RWPE2 (cell line): ENCODE measurements at regions not wholly inside any gene's neighbourhood (a gene's known extent, or its start where the extent isn't known, plus 50 kb on each side); places are given as distances from the start of the nearest gene placed in this dataset.

Source experiments
- ATAC-seq: fragments of 200-7000 bp; cut with Tn5 transposase; 3 replicates; pipeline ENCODE4 v1.9.1; 2021; ENCODE audit warnings: low read depth
- DNase-seq: peaks from one replicate; pipeline ENCODE4 v3.0.0-alpha.2; 2020; ENCODE audit warnings: low spot score
- H3K27ac ChIP-seq: fragments of 450-650 bp; 2 replicates; pipeline ENCODE4 v1.5.1; 2017; ENCODE audit warnings: mild to moderate bottlenecking; ENCODE audit not compliant: poor library complexity, severe bottlenecking
- H3K27me3 ChIP-seq: fragments of 250-450 bp; sonication (Bioruptor Pico); 2 replicates; pipeline ENCODE4 v1.5.1; 2021; ENCODE audit warnings: mild to moderate bottlenecking, moderate library complexity; ENCODE audit not compliant: insufficient read depth, poor library complexity, severe bottlenecking
- H3K36me3 ChIP-seq: fragments of 250-450 bp; sonication (Bioruptor Pico); 2 replicates; pipeline ENCODE4 v1.5.1; 2020; ENCODE audit warnings: low read depth, mild to moderate bottlenecking, moderate library complexity
- H3K4me1 ChIP-seq: fragments of 250-450 bp; sonication (Bioruptor Pico); 2 replicates; pipeline ENCODE4 v1.5.1; 2021; ENCODE audit warnings: mild to moderate bottlenecking, moderate library complexity; ENCODE audit not compliant: insufficient read depth, poor library complexity, severe bottlenecking
- H3K4me3 ChIP-seq: fragments of 250-450 bp; sonication (Bioruptor Pico); 2 replicates; pipeline ENCODE4 v1.5.1; 2021; ENCODE audit warnings: mild to moderate bottlenecking, moderate library complexity; ENCODE audit not compliant: severe bottlenecking
- H3K9me3 ChIP-seq: fragments of 250-450 bp; sonication (Bioruptor Pico); 2 replicates; pipeline ENCODE4 v1.5.1; 2021; ENCODE audit warnings: mild to moderate bottlenecking, moderate library complexity; ENCODE audit not compliant: severe bottlenecking
- TF ChIP-seq, protein P1 (sequence below): fragments of 450-650 bp; IDR thresholded peaks from one replicate; pipeline ENCODE4 v1.5.1; 2017; ENCODE audit warnings: mild to moderate bottlenecking, moderate library complexity; ENCODE audit not compliant: poor library complexity, severe bottlenecking

- Histone ChIP-seq H3K27me3 (no peaks in the 10 kb centered on the region), H3K9me3 (no peaks in the 10 kb centered on the region), H3K27ac (no peak overlapping the region), H3K4me3 (no peak overlapping the region), H3K36me3 (no peaks in the 10 kb centered on the region), H3K4me1 (no peaks in the 10 kb centered on the region)
- TF ChIP-seq, protein P1, sequence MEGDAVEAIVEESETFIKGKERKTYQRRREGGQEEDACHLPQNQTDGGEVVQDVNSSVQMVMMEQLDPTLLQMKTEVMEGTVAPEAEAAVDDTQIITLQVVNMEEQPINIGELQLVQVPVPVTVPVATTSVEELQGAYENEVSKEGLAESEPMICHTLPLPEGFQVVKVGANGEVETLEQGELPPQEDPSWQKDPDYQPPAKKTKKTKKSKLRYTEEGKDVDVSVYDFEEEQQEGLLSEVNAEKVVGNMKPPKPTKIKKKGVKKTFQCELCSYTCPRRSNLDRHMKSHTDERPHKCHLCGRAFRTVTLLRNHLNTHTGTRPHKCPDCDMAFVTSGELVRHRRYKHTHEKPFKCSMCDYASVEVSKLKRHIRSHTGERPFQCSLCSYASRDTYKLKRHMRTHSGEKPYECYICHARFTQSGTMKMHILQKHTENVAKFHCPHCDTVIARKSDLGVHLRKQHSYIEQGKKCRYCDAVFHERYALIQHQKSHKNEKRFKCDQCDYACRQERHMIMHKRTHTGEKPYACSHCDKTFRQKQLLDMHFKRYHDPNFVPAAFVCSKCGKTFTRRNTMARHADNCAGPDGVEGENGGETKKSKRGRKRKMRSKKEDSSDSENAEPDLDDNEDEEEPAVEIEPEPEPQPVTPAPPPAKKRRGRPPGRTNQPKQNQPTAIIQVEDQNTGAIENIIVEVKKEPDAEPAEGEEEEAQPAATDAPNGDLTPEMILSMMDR: no peak
- DNase-seq (no peak), ATAC-seq (no peak)
Measured at GRCh38 chr4:19803406-19803805, 448.3 kb upstream of the SLIT2 start.

DNA sequence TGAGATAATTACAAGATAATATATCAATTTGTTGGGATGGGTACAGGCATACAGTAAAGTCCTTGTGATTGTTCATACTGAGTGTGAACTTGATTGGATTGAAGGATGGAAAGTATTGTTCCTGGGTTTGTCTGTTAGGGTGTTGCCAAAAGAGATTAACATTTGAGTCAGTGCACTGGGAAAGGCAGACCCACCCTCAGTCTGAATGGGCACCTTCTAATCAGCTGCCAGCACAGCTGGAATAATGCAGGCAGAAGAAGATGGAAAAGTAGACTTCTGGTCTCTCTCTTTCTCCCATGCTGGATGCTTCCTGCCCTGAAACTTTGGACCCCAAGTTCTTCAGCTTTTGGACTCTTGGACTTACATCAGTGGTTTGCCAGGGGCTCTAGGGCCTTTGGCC lies 457.9 kb upstream of the SLIT2 start:
- H3K36me3 ChIP-seq: no peaks in the 10 kb centered on the region
- TF ChIP-seq, protein P1: no peak
- H3K4me1 ChIP-seq: peaks cover 5% of the 10 kb centered on the region
- ATAC-seq: no peak
- no peaks in the 10 kb centered on the region for H3K9me3 ChIP-seq
- H3K27ac ChIP-seq: no peak overlapping the region
- H3K4me3 ChIP-seq: no peak overlapping the region
- no peak for DNase-seq
- H3K27me3 ChIP-seq: no peaks in the 10 kb centered on the region

DNA sequence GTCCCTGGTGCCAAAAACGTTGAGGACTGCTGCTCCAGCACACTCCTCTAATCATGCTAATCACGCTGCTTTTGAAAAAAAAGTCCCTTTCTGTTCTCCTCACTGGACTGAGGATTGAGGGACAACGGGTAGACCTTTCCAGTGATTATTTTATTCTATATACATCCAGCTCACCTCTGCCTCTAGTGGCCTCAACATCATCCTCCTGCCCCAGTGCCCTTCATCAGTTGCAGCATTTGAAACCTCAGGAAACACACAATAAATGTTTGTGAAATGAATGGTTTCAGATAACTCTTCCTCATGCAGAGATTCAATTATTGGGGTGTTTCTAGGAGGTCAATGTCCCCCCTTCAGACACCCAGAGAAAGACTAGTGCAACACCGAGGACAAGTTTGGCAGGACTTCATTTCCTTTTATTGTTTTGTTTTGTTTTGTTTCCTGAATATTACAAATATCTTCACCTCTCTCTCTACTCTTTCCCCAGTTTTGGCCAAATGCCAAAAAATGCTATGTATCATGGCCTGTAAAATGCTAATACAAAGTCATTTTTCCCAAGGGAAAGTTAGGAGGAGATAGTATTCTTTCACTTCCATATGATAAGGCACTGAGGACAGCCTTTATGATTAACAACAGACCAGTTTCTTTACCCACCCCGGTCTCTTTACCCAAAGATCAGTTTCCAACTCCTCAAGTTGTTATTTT lies 460.1 kb upstream of the SLIT2 start:
- peaks cover 5% of the 10 kb centered on the region for H3K4me1 ChIP-seq

GRCh38 chr4:19786616-19787015 lies 465.1 kb upstream of the SLIT2 start:
- H3K27me3 ChIP-seq: no peaks in the 10 kb centered on the region
- H3K4me3 ChIP-seq: no peak overlapping the region
- TF ChIP-seq, protein P1: no peak
- H3K36me3 ChIP-seq: no peaks in the 10 kb centered on the region
- DNase-seq (no peak), ATAC-seq (no peak)
- H3K4me1 ChIP-seq: peaks cover 2% of the 10 kb centered on the region
- H3K9me3 ChIP-seq: peaks cover 2% of the 10 kb centered on the region
- no peak overlapping the region for H3K27ac ChIP-seq

More for the DNA sequence above, 460.1 kb upstream of the SLIT2 start:
- H3K36me3 ChIP-seq: no peaks in the 10 kb centered on the region
- H3K27ac ChIP-seq: no peak overlapping the region
- H3K9me3 ChIP-seq: no peaks in the 10 kb centered on the region
- ATAC-seq (0 out of 3 replicates have a peak, but pooled peaks have one; percentile 31), DNase-seq (no peak)
- H3K27me3 ChIP-seq: no peaks in the 10 kb centered on the region
- TF ChIP-seq, protein P1: peak; percentile 19
- H3K4me3 ChIP-seq: no peak overlapping the region

GRCh38 chr4:19783667-19784223 lies 468.0 kb upstream of the SLIT2 start:
- Histone ChIP-seq H3K36me3 (no peaks in the 10 kb centered on the region), H3K27me3 (no peaks in the 10 kb centered on the region), H3K4me1 (no peaks in the 10 kb centered on the region), H3K4me3 (no peak overlapping the region), H3K27ac (no peak overlapping the region), H3K9me3 (peaks cover 2% of the 10 kb centered on the region)
- TF ChIP-seq, protein P1: no peak
- DNase-seq: no peak
- ATAC-seq: no peak
